CD4-positive, alpha-beta memory T cell (primary cell): ENCODE measurements at regions not wholly inside any gene's neighbourhood (a gene's known extent, or its start where the extent isn't known, plus 50 kb on each side); places are given as distances from the start of the nearest gene placed in this dataset.

ENCODE experiments used
- CTCF ChIA-PET: fragments of 350-600 bp; sonication (Branson Sonifier 250); formaldehyde crosslinking; loops from one replicate; lab custom pipeline; 2021; ENCODE audit warnings: inconsistent platforms; ENCODE audit not compliant: partially characterized antibody; lab: Charles Lee
- POLR2A ChIA-PET: fragments of 350-600 bp; sonication (Branson Sonifier 250); formaldehyde crosslinking; loops from one replicate; lab custom pipeline; 2021; ENCODE audit not compliant: partially characterized antibody; lab: Charles Lee
- DNase-seq, 5 donors: peaks; one replicate each; pipeline versions ENCODE4 v3.0.0 to v3.0.0-alpha.2; 2020 to 2022; ENCODE audit warnings: mixed read lengths in 1 of 5
- H3K27ac ChIP-seq: one replicate; pipeline ENCODE4 v1.7.0; 2013; ENCODE audit warnings: low read depth, low read length
- H3K27me3 ChIP-seq: 2 replicates; pipeline ENCODE4 v1.7.0; 2013; ENCODE audit warnings: mild to moderate bottlenecking, low read length, moderate library complexity; ENCODE audit not compliant: insufficient read depth
- H3K36me3 ChIP-seq: 2 replicates; pipeline ENCODE4 v1.7.0; 2013; ENCODE audit warnings: mild to moderate bottlenecking, low read length, moderate library complexity; ENCODE audit not compliant: insufficient read depth
- H3K4me1 ChIP-seq: 2 replicates; pipeline ENCODE4 v1.7.0; 2013; ENCODE audit warnings: mild to moderate bottlenecking, low read length, moderate library complexity; ENCODE audit not compliant: insufficient read depth
- H3K4me3 ChIP-seq, 2 donors: one replicate each; pipeline ENCODE4 v1.7.0; 2013; ENCODE audit warnings: low read length in 2 of 2, mild to moderate bottlenecking in 1 of 2
- H3K9me3 ChIP-seq, 2 donors: one replicate each; pipeline ENCODE4 v1.7.0; 2013; ENCODE audit warnings: low read length in 2 of 2, control low read depth in 1 of 2; ENCODE audit not compliant: control insufficient read depth in 1 of 2
- H3K27ac Mint-ChIP-seq, 7 donors: one replicate each; pipeline ENCODE4 v1.8.0; 2020 to 2021; ENCODE audit warnings: mixed read lengths in 7 of 7, mild to moderate bottlenecking in 6 of 7, inconsistent platforms in 3 of 7, moderate library complexity in 3 of 7
- H3K27me3 Mint-ChIP-seq, 2 donors: one replicate each; pipeline ENCODE4 v1.8.0; 2020 to 2021; ENCODE audit warnings: mixed read lengths in 2 of 2
- H3K36me3 Mint-ChIP-seq, 2 donors: one replicate each; pipeline ENCODE4 v1.8.0; 2020 to 2021; ENCODE audit warnings: mixed read lengths in 2 of 2, inconsistent platforms in 1 of 2, mild to moderate bottlenecking in 1 of 2
- H3K4me1 Mint-ChIP-seq, 4 donors: one replicate each; pipeline ENCODE4 v1.8.0; 2020 to 2021; ENCODE audit warnings: mixed read lengths in 4 of 4, mild to moderate bottlenecking in 1 of 4
- H3K4me3 Mint-ChIP-seq, 8 donors: one replicate each; pipeline ENCODE4 v1.8.0; 2020 to 2021; ENCODE audit warnings: mixed read lengths in 8 of 8, mild to moderate bottlenecking in 7 of 8, moderate library complexity in 6 of 8, inconsistent platforms in 3 of 8
- H3K9me3 Mint-ChIP-seq, 8 donors: one replicate each; pipeline ENCODE4 v1.8.0; 2020 to 2021; ENCODE audit warnings: mixed read lengths in 8 of 8, mild to moderate bottlenecking in 5 of 8, inconsistent platforms in 3 of 8, moderate library complexity in 1 of 8
- intact Hi-C: fragments of 100-400 bp; cut with micrococcal nuclease; formaldehyde crosslinking; loops from one replicate; pipeline ENCODE4 v1.15.1; 2023

DNA sequence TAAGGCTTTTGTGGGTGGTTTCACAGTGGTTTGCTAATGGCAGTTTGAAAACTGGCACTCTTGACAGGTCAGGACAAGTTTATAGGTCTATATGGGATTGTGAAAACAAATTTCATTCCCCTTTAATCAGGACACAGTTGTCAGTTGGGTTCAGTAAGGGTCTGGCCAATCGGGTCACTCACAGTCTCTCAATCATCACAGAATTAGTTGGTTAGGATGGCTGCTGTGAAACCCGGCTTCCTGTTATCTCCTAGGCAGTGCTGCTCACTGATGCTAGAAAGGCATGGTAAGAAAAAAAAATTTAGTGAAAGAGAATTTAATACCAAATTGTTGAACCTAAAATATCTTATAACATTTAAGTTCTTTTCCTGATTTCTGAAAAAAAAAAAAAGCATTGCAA is 1730.1 kb downstream of the EFNB2 start:
- Histone ChIP-seq H3K4me1 (no peaks in the 10 kb centered on the region), H3K9me3 (no peaks in the 10 kb centered on the region), H3K36me3 (no peaks in the 10 kb centered on the region), H3K27me3 (no peaks in the 10 kb centered on the region), H3K4me3 (no peak overlapping the region), H3K27ac (no peak overlapping the region)
- H3K27me3 Mint-ChIP-seq = no peaks in the 10 kb centered on the region
- ChIA-PET CTCF (no interaction called here), POLR2A (no interaction called here)
- no peaks in the 10 kb centered on the region for H3K36me3 Mint-ChIP-seq
- no peak overlapping the region for H3K27ac Mint-ChIP-seq
- H3K4me1 Mint-ChIP-seq = peaks cover 0 to 2% (median 1%) of the 10 kb centered on the region in 4 donors
- no peak for DNase-seq
- peaks cover 0 to 5% (median 0%) of the 10 kb centered on the region in 8 donors for H3K9me3 Mint-ChIP-seq
- intact Hi-C loops = no loop called here
- H3K4me3 Mint-ChIP-seq = no peak overlapping the region

DNA sequence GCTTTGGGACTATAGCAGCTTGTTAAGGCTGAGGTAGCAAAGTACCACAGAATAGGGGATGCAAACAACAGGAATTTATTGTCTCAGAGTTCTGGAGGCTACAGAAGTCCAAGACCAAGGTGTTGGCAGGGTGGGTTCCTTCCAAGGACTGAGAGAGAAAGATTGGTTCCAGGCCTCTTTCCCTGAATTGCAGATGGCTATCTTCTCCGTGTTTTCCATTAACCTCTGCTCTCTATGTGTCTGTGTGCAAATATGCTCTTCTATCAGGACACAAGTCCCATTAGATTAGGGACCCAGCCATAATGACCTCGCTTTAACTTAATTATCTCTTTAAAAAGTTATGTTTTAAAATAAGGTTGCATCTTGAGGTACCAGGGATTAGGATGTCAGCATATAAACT is 1732.9 kb upstream of the SLC10A2 start:
- intact Hi-C loops = no loop called here
- no peak overlapping the region for H3K4me3 Mint-ChIP-seq
- CTCF ChIA-PET = no interaction called here
- no peak overlapping the region for H3K27ac Mint-ChIP-seq
- no peak overlapping the region for H3K4me3 ChIP-seq
- no peaks in the 10 kb centered on the region for H3K9me3 ChIP-seq
- H3K27me3 ChIP-seq = no peaks in the 10 kb centered on the region
- H3K27ac ChIP-seq = no peak overlapping the region
- no peaks in the 10 kb centered on the region for H3K9me3 Mint-ChIP-seq
- no peaks in the 10 kb centered on the region for H3K36me3 Mint-ChIP-seq
- no peaks in the 10 kb centered on the region for H3K4me1 Mint-ChIP-seq
- H3K36me3 ChIP-seq = no peaks in the 10 kb centered on the region
- POLR2A ChIA-PET = no interaction called here
- no peak for DNase-seq
- H3K4me1 ChIP-seq = no peaks in the 10 kb centered on the region
- H3K27me3 Mint-ChIP-seq = no peaks in the 10 kb centered on the region

DNA sequence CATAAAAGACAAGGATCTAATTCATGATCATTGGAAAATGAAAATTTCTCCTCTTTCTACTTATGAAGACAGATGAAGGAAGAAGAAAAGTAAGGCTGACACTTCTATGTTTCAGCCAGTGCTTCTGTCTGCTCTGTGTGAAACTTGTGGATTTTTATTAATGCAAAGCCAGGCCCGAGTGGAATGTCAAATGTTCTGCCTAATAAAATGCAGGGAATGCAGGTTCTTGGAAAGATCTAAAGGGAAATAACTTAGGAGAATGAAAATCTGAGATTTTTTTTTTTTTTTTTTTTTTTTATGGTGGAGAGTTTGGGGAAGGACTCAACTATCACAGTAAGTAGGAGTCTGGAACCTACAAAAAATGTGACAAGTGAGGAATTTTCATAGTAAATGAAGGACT is 1732.3 kb upstream of the SLC10A2 start:
- CTCF ChIA-PET = no interaction called here
- Histone ChIP-seq H3K27ac (no peak overlapping the region), H3K36me3 (no peaks in the 10 kb centered on the region), H3K4me3 (no peak overlapping the region), H3K27me3 (no peaks in the 10 kb centered on the region), H3K4me1 (no peaks in the 10 kb centered on the region), H3K9me3 (no peaks in the 10 kb centered on the region)
- H3K27ac Mint-ChIP-seq = no peak overlapping the region
- H3K9me3 Mint-ChIP-seq = no peaks in the 10 kb centered on the region
- no peaks in the 10 kb centered on the region for H3K36me3 Mint-ChIP-seq
- H3K4me3 Mint-ChIP-seq = no peak overlapping the region
- H3K4me1 Mint-ChIP-seq = no peaks in the 10 kb centered on the region
- no peak for DNase-seq
- intact Hi-C loops = no loop called here
- H3K27me3 Mint-ChIP-seq = no peaks in the 10 kb centered on the region
- POLR2A ChIA-PET = no interaction called here

DNA sequence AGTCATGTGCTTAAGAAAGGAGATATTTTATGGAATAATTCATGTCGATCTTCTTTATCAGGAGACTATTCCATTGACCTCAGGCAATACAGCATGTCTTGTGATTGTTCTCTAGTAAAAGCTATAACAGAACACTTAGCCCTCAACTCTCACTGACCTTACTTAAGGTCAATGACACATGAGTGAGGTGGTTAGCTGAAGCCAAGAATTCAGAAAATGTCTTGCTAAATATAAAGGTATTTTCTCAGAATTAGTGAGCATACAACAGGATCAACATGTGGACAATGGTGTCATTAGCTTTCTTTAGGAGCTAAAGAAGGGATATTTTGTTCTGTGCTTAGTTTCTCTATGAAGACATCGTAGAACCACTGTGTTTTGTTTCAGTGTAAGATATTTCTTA is 1730.4 kb upstream of the SLC10A2 start:
- no peak overlapping the region for H3K27ac ChIP-seq
- no peak overlapping the region for H3K4me3 Mint-ChIP-seq
- no peaks in the 10 kb centered on the region for H3K9me3 ChIP-seq
- POLR2A ChIA-PET = no interaction called here
- H3K4me3 ChIP-seq = no peak overlapping the region
- H3K27me3 ChIP-seq = no peaks in the 10 kb centered on the region
- H3K4me1 ChIP-seq = no peaks in the 10 kb centered on the region
- H3K36me3 ChIP-seq = no peaks in the 10 kb centered on the region
- no peak for DNase-seq
- intact Hi-C loops = no loop called here
- no peaks in the 10 kb centered on the region for H3K27me3 Mint-ChIP-seq
- H3K4me1 Mint-ChIP-seq = no peaks in the 10 kb centered on the region
- H3K27ac Mint-ChIP-seq = no peak overlapping the region
- H3K36me3 Mint-ChIP-seq = no peaks in the 10 kb centered on the region
- no peaks in the 10 kb centered on the region for H3K9me3 Mint-ChIP-seq
- CTCF ChIA-PET = no interaction called here

DNA sequence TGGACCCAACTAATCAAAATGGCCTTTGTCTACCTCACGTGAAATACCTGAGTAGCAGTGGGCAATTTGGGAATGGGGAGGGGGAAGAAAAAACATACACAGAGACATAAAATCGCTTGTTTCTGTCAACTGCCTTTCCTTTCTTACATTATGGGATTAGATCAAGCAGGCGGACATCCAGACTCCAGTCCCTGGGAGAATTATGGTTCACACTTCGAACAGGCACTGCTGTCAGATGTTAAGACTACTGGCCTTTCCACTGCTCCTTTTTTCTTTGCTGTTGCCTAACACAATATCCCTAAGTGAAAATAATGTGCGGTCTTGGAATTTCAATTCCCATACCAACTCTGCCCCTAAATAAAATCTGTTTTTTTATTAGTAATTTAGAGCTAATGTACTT is 1719.7 kb upstream of the SLC10A2 start:
- Mint-ChIP-seq H3K4me3 (no peak overlapping the region), H3K36me3 (no peaks in the 10 kb centered on the region), H3K27me3 (no peaks in the 10 kb centered on the region), H3K4me1 (no peaks in the 10 kb centered on the region), H3K9me3 (peaks cover 0 to 2% (median 0%) of the 10 kb centered on the region in 8 donors), H3K27ac (no peak overlapping the region)
- ChIA-PET CTCF (no interaction called here), POLR2A (no interaction called here)
- no peak overlapping the region for H3K27ac ChIP-seq
- intact Hi-C loops = no loop called here
- H3K4me1 ChIP-seq = no peaks in the 10 kb centered on the region
- H3K9me3 ChIP-seq = no peaks in the 10 kb centered on the region
- H3K4me3 ChIP-seq = no peak overlapping the region
- no peak for DNase-seq
- H3K36me3 ChIP-seq = no peaks in the 10 kb centered on the region
- no peaks in the 10 kb centered on the region for H3K27me3 ChIP-seq

DNA sequence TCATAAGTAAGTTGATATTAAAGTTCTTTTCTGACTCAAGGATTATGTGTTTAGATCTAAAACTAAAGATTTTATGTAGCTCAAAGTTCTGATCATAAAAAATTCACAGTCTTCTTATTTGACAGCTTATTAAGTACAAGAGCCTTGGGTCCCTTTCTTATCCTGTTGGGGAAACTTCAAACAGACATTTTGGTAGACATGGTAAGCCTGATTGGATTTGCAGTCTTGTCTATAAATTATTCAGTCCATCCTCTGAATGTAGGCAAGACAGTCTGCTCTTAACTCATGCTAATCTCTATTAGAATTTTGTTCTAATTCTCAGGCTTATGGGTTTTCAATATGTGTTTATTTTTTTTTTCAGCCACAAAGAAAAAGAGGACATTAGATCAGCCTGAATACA is 1718.7 kb upstream of the SLC10A2 start:
- Mint-ChIP-seq H3K27ac (no peak overlapping the region), H3K4me3 (no peak overlapping the region), H3K27me3 (no peaks in the 10 kb centered on the region), H3K4me1 (no peaks in the 10 kb centered on the region), H3K36me3 (no peaks in the 10 kb centered on the region), H3K9me3 (peaks cover 0 to 4% (median 0%) of the 10 kb centered on the region in 8 donors)
- H3K9me3 ChIP-seq = no peaks in the 10 kb centered on the region
- H3K36me3 ChIP-seq = no peaks in the 10 kb centered on the region
- no peaks in the 10 kb centered on the region for H3K4me1 ChIP-seq
- intact Hi-C loops = no loop called here
- CTCF ChIA-PET = no interaction called here
- H3K27me3 ChIP-seq = no peaks in the 10 kb centered on the region
- H3K27ac ChIP-seq = no peak overlapping the region
- DNase-seq = no peak
- POLR2A ChIA-PET = no interaction called here
- H3K4me3 ChIP-seq = no peak overlapping the region

- no peak for DNase-seq
- intact Hi-C loops = no loop called here
- no peaks in the 10 kb centered on the region for H3K9me3 ChIP-seq
- no peak overlapping the region for H3K4me3 ChIP-seq
- H3K27me3 ChIP-seq = no peaks in the 10 kb centered on the region
- H3K27ac ChIP-seq = no peak overlapping the region
- Mint-ChIP-seq H3K27me3 (no peaks in the 10 kb centered on the region), H3K9me3 (peaks cover 0 to 4% (median 0%) of the 10 kb centered on the region in 8 donors), H3K4me3 (no peak overlapping the region), H3K4me1 (no peaks in the 10 kb centered on the region), H3K27ac (no peak overlapping the region), H3K36me3 (no peaks in the 10 kb centered on the region)
- ChIA-PET POLR2A (no interaction called here), CTCF (no interaction called here)
- no peaks in the 10 kb centered on the region for H3K36me3 ChIP-seq
- H3K4me1 ChIP-seq = no peaks in the 10 kb centered on the region
Observed at GRCh38 chr13:104782741-104783140, 1716.5 kb upstream of the SLC10A2 start.

DNA sequence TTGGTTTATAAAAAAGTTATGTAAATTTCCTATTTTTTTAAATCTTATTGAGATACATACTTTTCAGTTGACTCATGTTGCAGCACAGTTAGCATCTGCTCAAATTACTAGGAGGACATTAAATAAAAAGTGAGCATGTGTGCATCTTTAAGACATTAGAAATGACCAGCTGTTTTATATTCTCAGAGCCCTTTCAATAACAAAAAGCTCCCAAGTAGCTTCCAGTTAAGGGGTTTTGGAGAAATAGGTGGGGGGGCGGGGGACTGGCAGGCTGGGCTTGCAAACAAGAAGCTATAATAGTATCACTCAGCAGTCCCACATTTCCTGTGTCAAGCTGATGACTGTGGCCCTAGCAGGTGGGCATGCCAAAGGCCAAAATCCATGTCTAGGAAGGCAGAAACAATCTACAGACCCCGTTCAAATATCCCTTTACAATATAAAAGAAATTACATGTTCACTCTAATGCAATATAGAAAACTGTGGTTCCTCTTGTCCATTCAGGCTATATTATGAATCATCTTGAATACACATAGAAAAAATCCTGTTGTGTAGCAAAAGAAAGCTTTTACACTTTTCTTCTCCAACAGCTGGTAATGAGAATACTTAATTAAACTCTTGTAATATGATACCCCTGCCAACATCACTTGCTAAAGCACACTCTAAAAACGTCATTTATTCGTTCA is 1713.2 kb upstream of the SLC10A2 start:
- intact Hi-C loops = no loop called here
- no peaks in the 10 kb centered on the region for H3K9me3 ChIP-seq

More for the DNA sequence above, 1713.2 kb upstream of the SLC10A2 start:
- CTCF ChIA-PET = no interaction called here
- POLR2A ChIA-PET = no interaction called here
- no peaks in the 10 kb centered on the region for H3K36me3 ChIP-seq
- no peaks in the 10 kb centered on the region for H3K4me1 ChIP-seq
- no peak for DNase-seq
- Mint-ChIP-seq H3K27ac (no peak overlapping the region), H3K4me3 (no peak overlapping the region), H3K36me3 (no peaks in the 10 kb centered on the region), H3K4me1 (no peaks in the 10 kb centered on the region), H3K27me3 (no peaks in the 10 kb centered on the region), H3K9me3 (peaks cover 0 to 6% (median 0%) of the 10 kb centered on the region in 8 donors)
- H3K27me3 ChIP-seq = no peaks in the 10 kb centered on the region
- no peak overlapping the region for H3K27ac ChIP-seq
- no peak overlapping the region for H3K4me3 ChIP-seq
